Thyroid gland (tissue), 4 donors: ENCODE measurements at regions not wholly inside any gene's neighbourhood (a gene's known extent, or its start where the extent isn't known, plus 50 kb on each side); places are given as distances from the start of the nearest gene placed in this dataset.

Experiments
- POLR2A ChIP-seq, 2 donors: fragments of 450-650 bp; IDR thresholded peaks; one replicate each; pipeline ENCODE4 v1.6.1; 2017; ENCODE audit warnings: antibody characterized with exemption in 2 of 2, mild to moderate bottlenecking in 2 of 2, moderate library complexity in 1 of 2
- TF ChIP-seq, protein P1 (sequence below), 6 experiments: fragments of 200-600 bp in 3 of 6; fragments of 450-650 bp in 3 of 6; sonication (generic) in 3 of 6; IDR thresholded peaks; one replicate each; pipeline ENCODE4 v1.5.1; 2016 to 2019; ENCODE audit warnings: antibody characterized with exemption in 6 of 6, mild to moderate bottlenecking in 2 of 6, inconsistent platforms in 1 of 6, moderate library complexity in 1 of 6

DNA sequence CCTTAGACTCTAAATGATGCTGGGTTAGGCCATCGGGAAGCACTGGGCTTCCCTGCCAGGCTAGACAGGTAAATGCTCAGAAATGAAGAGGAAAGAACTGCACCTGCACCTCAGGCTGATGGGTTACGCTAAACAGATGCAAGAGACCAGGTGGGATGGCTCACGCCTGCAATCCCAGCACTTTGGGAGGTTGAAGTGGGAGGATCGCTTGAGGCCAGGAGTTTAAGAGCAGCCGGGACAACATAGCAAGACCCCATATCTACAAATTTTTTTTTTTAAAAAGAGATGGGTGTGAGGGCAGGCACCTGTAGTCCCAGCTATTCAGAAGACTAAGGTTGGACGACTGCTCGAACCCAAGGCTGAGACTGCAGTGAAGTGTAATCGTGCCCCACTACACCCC, 634.7 kb downstream of the UQCRFS1 start:
- TF ChIP-seq, protein P1, sequence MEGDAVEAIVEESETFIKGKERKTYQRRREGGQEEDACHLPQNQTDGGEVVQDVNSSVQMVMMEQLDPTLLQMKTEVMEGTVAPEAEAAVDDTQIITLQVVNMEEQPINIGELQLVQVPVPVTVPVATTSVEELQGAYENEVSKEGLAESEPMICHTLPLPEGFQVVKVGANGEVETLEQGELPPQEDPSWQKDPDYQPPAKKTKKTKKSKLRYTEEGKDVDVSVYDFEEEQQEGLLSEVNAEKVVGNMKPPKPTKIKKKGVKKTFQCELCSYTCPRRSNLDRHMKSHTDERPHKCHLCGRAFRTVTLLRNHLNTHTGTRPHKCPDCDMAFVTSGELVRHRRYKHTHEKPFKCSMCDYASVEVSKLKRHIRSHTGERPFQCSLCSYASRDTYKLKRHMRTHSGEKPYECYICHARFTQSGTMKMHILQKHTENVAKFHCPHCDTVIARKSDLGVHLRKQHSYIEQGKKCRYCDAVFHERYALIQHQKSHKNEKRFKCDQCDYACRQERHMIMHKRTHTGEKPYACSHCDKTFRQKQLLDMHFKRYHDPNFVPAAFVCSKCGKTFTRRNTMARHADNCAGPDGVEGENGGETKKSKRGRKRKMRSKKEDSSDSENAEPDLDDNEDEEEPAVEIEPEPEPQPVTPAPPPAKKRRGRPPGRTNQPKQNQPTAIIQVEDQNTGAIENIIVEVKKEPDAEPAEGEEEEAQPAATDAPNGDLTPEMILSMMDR (IDR thresholded peaks at IDR 0.05): no peak
- no peak for TF ChIP-seq POLR2A (IDR thresholded peaks at IDR 0.05)
